ENCODE measurements at regions not wholly inside any gene's neighbourhood (a gene's known extent, or its start where the extent isn't known, plus 50 kb on each side); places are given as distances from the start of the nearest gene placed in this dataset.

- no peak for TF ChIP-seq POLR2AphosphoS5 (IDR thresholded peaks at IDR 0.05; ENCODE audit: borderline replicate concordance, low read depth, low read length)
- TF ChIP-seq EZH2 (IDR thresholded peaks at IDR 0.05) = no peak
- TF ChIP-seq FOXP2 (optimal IDR thresholded peaks at IDR 0.05; ENCODE audit: control extremely low read depth, extremely low read length, insufficient read depth) = no peak
Measured at GRCh38 chr16:65314627-65315008, 192.8 kb upstream of the CDH11 start.
